Fibroblast of skin of left biceps (primary cell): ENCODE measurements at regions not wholly inside any gene's neighbourhood (a gene's known extent, or its start where the extent isn't known, plus 50 kb on each side); places are given as distances from the start of the nearest gene placed in this dataset.
"Not testable (repeated sequence)": the region's sequence is repeated elsewhere in the genome, so short reads cannot be mapped to it uniquely, and the experiment has no call there.

Experiments used
- DNase-seq, 2 experiments: peaks; one replicate each; pipeline ENCODE4 v3.0.0-alpha.2; 2013; ENCODE audit warnings: low read depth in 2 of 2

DNA sequence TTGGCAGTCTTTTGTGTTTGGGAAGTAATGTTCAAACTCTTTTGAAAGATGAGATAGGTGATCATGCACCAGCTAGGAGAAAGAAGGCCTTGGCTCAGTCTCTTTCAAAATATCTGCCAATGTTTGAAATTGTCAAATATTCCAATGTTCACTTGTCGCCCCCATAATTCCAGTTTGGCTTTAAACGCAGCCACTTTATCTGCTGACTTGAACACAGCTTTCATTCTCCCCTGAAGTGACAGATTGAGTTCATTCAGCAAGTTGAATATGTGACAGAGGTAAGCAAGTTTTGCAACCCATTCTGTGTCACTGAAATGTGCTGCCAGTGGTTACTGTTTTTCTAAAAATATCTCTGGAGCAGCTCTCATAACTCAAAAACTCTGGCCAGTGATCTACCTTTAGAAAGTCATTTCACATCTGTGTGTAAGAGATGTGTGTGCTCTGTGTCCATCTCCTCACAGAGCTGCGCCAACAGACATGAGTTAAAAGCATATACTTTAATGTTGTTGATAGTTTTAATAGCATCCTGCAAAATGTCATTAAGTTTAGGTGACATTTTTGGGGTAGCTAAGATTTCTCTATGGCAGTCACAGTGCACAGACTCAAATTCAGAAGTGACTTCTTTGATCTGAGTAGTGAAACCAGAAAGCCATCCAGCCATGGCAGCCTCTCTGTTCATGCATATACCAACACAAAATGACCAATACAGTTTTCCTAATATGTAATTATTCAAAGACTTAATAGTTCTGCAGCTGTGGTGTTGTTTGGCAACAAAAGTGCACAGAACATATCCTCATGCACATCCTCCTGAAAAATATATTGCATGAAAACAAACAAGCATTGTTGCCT is 614.3 kb upstream of the MIS18BP1 start:
- DNase-seq: no peak

DNA sequence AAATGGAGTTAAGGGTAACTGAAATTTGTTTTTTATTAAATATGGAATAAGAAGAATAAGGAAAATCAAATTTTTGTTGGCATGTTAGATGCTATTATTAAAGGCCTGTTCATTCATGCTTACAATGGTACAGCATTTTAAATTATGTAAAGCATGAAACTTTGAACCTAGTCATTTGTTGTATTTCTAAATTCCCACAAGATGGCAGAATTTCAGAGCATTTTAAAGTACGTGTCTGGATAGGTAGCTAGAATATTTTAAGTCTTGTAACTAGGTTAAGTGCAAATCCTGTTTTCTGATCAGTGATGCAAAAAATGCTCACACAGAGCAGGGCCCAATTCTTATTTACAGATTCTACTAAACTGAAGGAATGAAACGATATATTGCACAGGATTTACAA is 585.6 kb upstream of the MIS18BP1 start:
- DNase-seq: no peak

DNA sequence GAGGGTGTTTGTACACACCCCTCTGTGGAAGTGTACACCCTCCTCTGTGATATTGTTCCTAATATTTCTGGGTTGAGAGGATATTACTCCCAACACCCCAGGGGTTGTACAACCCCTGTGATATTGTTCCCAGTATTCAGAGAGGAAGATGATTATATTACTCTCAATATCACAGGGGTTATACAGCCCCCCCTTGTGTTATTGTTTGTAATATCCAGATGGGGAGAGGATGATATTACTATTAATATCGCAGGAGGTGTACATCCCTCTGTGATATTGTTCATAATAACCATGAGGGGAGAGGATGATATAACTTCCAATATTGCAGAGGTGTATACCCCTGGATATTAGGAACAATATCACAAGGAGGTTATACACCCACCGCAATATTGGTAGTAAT is 566.1 kb upstream of the MIS18BP1 start:
- no peak for DNase-seq

DNA sequence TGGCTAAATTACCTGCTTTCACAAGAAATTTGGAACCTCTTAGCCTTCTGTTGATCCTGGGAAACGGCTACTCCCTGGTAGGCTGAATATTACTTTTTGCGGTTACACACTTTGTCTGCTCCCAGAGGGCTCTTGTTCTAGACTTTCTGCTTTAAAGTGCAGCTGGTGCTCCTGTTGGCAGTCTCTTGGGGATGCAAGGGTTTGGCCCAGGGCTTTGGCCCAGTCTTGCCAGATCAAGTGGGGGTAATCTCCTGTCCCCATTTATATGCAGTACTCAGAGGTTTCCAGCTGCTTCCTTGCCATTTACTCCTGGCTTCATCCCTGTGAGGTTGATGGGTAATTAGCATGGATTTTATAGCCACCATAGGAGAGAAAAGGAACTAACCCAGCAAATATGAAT is 558.2 kb upstream of the MIS18BP1 start:
- DNase-seq: no peak

DNA sequence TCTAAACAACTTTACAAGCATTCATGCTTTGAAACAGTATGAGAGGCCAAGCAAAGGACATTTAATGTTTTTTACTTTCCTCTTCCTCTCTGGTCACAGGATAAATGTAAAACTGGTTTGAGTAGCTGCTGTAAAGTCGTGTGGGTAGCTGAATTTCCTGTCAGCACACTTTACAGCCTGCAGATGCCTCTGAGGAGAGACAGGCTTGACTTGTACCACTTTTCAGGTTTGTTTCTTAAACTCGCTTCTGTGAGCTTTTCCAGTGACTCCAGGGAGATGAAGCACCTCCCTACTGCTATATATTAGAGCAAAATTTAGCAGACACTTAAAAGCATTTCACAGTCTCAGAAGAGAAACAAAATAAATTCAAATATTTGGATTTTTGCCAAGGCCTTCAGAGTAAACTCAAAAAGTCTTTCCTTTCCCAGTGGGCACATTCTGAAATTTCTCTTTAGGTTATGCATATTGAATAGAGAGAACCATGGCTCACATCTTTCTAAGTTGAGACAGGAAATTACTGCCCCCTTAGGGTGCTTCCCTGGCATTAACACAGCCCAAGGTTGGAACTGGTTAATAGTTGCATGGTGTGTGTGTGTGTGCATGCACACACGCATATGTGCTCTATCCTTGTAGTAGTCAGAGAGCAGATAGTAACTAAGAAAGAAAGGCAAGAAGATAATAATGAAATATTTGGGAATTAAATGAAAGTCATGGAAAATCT is 557.3 kb upstream of the MIS18BP1 start:
- DNase-seq: no peak

DNA sequence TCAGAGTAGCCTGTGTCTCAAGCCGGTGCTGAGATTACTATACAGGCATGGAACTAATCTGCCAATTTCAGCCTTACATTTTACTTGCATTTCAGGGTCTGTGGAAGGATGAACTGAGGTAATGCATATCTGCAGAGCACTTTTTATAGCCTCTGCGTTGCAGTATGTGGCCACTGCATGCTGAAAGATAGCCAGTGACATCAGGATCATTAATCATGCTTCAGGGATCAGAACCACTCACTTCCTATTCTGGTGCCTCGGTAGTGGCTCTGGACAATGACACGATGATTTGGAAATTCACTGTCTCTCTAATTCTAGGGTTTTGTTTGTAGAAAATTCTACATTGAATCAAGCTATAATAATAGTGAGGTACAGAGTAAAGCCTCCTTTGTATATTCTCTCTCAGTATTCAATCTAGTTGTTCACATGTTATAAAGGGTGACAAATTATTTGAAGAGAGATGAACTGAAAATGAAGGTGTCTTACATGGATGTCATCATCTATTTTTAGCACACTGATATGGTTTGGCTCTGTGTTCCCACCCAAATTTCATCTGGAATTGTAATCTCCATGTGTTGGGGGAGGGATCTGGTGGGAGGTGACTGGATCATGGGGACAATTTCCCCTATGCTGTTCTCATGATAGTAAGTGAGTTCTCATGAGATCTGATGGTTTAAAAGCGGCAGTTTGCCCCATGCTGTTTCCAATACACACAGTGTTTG is 554.3 kb upstream of the MIS18BP1 start:
- DNase-seq: no peak

DNA sequence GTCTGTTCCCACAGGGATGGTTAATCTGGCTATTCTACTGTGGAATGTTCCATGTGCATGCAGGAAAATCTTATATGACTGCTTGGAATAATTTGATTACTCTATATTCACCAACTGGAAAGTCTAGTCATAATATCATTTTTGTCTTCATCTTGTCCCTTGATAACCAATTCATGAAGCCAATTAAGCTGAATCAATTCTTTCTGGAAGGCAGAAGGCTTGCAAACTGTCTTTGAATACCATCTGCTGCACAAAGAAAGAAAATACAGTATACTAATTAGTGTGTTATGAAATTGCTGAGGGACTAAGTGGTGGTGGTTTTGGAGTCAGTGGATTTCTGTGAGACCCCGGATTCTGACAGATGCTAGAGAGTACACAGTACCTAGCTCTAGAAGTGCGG is 546.5 kb upstream of the MIS18BP1 start:
- DNase-seq: no peak

DNA sequence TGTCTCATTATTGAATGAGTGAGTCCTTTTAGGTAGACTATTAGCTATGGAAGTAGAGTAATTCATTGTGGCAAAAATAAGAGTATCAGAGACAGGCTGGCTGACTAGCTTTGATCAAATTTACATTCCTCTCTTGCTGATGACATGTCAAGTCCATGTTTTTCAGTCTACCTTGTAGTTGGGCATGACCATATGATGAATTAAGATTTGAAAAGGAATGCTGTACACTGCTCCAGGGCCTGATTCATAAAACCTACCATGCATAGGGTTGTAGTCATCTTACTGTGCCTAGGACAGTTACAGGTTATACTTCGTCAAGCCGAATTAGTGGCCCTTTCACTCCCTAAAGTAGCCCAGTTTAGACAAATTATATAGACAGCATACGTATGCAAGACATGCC is 545.7 kb upstream of the MIS18BP1 start:
- DNase-seq: no peak

DNA sequence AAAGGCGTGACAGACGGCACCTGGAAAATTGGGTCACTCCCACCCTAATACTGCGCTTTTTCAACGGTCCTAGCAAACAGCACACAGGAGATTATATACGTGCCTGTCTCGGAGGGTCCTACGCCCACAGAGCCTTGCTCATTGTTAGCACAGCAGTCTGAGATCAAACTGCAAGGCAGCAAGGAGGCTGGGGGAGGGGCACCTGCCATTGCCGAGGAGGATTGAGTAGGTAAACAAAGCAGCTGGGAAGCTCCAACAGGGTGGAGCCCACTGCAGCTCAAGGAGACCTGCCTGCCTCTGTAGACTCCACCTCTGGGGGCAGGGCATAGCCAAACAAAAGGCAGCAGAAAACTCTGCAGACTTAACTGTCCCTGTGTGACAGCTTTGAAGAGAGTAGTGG is 543.0 kb upstream of the MIS18BP1 start:
- not testable (repeated sequence) for DNase-seq

DNA sequence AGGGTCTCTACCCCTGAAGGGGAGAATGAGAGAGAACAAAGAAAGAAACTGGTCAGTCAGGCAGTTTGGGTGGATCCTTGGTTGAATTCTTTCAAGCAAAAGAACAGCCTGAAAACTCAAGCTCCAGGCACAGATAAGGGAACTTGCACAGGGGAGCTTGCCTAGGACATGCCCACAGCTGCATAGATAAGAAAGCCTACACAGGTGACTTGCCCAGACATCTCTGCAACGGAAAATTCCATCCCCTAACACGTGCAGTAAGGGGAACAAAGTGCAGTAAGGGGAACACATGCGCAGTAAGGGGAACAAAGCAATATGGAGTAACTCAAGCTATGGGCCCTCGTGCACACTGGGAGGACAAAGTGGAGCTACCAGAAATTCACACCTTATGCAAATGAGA is 540.1 kb upstream of the MIS18BP1 start:
- DNase-seq: no peak

DNA sequence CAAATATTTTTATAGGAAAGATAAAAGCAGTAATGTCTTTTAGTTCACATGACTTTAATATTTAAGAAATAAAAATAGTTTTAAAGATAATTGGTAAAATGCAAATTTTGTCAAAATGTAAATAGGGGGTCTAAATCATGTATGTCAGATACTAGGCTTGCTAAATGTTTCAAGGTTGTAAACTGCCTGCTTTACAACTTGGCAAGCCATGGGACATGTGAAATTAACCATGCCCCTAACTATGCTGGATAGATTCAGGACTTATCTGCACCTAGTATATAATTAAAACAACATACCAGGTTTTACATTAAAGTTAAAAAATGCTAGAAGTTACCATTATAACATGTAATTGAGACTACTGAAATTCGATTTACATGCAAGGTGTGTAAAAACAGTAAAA is 537.3 kb upstream of the MIS18BP1 start:
- DNase-seq: no peak

DNA sequence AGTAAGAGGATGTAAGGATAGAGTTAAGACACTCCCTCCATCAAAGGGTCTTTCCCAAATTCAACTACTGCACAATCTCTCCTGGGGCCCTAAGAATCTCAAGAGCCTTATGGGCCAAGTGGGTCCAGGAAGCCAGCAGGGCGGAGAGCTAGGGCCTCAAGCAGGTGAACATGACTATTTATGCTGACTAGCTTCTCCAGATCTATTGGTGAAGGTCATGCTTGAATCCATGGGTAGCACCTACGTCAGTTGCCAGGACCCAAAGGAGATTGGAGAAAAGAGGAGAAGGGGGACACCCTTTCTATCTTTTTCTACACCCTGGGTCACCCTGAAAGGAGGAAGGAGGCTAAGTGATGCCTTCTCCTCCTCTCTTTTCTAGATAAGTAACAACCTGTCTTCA is 534.2 kb upstream of the MIS18BP1 start:
- no peak for DNase-seq

DNA sequence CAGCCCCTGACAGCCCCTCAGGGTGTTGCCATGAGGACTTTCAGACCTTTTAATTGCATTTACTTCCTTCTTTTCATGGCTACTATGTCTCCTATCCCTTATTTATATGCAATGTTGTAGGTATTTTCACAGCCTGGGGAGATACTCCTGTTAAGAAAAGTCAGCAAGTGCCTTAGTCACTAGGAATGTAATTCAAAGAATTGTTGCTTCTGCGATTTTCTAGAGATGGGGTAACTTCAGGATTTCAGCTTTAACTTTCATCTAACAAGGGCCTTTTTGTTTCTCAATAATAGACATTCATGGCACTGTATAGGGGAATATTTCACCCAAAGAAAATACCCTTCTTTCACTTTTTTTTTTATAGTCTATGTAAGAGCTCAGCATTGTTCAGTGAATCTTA is 533.3 kb upstream of the MIS18BP1 start:
- DNase-seq: no peak

DNA sequence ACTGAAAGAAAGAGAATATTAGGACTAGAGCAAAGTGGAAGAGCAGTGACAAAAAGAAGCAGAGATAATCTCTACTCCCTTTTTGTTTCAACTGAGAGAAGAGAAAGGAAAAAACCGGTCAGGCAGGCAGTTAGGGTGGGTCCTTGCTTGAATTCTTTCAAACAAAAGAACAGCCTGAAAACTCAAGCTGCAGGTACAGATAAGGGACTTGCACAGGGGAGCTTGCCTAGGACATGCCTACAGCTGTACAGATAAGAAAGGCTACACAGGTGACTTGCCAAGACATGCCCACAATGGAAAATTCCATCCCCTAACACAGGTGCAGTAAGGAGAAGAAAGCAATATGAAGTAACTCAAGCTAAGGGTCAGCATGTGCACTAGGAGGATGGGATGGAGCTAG is 532.2 kb upstream of the MIS18BP1 start:
- no peak for DNase-seq

DNA sequence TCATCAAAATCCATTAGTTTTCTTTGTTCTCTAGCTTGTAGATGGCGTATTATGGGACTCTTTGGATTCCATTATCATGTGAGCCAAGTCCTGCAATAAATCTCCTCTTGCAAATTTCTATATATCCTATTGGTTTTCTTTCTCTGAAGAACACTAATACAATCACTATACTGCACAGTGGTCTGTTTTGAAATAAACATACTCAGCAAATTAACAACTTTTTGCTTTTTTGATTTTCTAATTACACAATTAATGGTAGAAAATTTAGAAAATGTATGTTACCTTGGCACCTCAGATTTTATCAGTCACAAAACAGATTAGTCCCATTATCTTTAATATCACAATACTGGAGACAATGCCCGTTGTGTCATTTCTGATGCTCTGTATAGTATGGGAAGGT is 513.2 kb upstream of the MIS18BP1 start:
- no peak for DNase-seq

DNA sequence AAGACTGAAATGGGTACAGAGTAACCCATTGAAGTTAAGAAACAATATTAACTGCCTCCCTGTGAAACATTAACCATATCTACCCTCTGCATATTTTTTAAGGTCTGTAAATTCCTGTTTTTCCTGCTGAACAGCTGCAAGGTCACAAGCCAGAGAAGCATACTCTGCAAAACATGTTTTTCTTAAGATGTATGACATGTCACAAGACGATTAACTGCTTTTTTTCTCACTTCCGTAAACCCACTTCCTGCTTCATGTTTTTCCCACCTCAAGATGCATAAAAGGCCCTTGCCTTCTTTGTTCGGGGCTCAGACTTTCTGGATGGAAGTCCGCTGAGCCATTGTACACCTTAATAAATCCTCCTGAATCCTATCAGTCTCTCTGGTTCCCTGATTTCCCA is 504.7 kb upstream of the MIS18BP1 start:
- DNase-seq: no peak

DNA sequence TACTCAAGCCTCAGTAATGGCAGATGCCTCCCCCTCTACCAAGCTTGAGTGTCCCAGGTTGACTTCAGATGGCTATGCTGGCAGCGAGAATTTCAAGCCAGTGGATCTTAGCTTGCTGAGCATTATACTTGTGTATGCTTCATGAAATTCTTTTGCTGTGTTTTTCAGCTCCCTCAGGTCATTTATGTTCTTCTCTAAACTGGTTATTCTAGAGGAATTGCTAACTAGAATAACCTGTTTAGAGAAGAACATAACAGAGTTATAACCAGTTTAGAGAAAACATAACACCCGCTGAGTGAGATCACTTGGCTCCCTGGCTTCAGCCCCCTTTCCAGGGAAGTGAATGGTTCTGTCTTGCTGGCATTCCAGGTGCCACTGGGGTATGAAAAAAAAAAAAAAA is 503.4 kb upstream of the MIS18BP1 start:
- DNase-seq: not testable (repeated sequence)

DNA sequence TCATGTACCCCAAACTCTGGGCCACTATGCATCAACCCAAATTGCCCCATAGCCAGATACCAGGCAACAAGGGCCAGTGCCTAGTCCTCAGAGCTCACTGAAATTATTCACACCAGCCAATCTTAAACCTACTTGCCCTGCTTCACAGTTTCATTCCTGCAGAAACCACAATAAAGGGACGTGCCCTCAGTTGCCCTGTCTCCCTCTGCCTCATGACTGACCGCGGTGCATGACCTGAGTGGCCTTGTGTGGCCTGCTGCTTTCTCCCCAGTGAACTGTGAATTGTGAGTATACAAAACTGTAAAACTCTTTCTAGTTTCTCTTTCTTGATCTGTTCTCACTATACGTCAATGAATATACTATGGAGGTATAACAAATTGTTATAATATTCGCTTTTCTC is 490.9 kb upstream of the MIS18BP1 start:
- no peak for DNase-seq

DNA sequence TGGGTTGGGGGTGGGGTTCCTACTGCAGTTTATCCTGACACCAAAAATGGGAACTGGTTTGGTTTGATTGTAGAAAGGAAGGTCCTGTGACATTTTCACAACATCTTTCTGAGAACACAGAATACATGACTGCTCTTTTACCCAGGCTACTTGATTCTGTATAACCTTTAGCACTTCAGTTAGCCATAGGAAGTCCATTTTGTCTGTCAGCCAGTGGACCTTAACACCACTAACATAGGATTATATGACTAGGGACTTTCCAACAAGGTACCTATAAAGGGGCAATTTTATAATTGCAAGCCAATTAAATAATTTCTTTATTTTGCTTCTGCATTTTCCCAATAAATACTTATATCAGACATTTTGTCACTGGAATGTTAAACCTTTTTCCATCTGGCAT is 489.2 kb upstream of the MIS18BP1 start:
- no peak for DNase-seq

DNA sequence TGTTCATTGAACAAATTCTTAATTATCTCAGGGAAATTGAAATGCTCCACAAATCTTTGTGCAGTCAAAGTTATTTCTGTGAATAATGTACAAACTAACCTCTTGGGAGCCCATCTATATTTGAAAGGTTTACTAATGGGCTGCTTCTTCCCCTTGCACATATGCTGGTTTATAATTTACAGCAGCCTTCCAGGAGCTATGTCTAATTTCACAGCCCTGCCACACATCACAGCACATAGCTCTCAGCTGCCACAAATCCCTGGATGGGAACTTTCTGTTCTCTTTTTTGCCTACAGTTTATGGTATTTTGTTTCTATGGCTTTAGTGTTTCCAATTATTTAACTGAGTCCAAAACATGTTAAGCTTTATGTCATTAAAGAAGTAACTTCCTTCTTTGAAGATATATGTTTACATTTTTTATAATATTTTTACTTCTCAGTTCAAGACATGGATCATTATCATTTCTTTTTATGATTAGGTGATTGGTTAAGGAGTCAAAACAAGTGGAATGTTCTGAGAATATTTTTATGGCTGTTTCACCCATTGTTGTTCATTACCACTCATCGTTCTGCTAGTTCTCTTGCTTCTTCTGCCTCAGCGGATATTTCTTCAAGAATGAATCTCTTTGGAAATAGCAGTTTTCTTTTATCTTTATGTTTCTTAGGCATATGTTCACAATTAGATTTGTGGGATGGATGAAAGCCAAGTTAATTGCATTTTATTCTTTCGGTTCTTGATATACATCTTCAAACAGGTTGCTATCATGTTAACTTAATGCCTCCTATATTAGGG is 475.6 kb upstream of the MIS18BP1 start:
- DNase-seq: no peak

DNA sequence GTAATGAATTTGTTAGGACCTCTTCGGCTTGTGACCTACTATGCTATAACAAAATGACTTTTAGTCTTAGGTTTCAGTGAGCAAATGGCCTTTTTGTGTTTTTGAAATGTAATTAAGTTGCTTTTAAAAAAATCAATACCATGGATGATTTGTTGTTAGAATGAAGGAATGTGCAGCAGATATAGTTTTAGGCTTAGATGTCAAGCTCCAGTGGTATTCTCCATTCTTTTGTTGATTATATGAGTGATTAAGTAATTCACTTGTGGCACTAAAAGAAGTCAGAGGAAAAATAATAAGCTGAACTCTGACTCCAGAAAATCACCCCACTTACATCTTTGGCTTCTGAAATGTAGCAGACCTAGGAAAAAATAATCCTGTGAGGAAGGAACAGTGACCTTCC is 474.1 kb upstream of the MIS18BP1 start:
- no peak for DNase-seq

DNA sequence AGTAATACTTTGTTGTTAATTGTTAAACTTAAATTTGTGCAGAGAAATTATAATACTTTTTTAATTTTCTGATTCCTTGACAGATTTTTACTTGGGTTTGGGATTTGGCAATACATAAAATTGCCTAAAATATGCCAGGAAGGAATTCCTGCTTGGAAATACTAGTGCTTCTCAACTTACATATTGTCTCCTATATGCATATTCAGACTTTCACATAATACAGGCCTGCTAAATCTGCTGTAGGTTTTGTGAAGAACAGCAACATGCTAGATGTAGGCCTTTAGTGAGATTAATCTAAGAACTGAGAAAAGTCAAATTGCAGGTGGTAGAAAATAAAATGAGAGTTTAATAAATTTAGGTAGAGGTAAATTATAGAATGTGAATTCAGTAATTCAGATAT is 468.5 kb upstream of the MIS18BP1 start:
- no peak for DNase-seq
